ENCODE measurements at regions not wholly inside any gene's neighbourhood (a gene's known extent, or its start where the extent isn't known, plus 50 kb on each side); places are given as distances from the start of the nearest gene placed in this dataset.

DNA sequence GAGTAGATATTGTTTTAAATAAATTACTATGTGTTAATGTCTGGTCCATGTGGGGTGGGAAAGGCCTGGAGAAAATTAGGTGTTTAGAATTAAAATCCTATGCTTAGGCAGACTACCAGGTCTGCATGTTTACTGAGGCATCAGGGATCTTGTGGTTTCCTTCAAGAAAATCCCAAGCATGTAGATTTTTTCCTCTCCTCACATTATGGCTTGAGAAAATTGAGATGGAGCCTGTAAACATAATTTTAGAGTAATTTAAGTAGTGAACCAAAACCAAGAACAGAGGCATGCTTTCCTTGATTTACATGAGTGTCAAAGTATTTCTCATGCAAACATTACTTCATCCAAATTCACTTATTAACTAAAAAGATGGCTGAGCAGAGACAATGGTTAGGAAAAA is 823.7 kb downstream of the AACS start:
- no peak for TF ChIP-seq POLR2A (IDR thresholded peaks at IDR 0.05)
- TF ChIP-seq, protein P1, sequence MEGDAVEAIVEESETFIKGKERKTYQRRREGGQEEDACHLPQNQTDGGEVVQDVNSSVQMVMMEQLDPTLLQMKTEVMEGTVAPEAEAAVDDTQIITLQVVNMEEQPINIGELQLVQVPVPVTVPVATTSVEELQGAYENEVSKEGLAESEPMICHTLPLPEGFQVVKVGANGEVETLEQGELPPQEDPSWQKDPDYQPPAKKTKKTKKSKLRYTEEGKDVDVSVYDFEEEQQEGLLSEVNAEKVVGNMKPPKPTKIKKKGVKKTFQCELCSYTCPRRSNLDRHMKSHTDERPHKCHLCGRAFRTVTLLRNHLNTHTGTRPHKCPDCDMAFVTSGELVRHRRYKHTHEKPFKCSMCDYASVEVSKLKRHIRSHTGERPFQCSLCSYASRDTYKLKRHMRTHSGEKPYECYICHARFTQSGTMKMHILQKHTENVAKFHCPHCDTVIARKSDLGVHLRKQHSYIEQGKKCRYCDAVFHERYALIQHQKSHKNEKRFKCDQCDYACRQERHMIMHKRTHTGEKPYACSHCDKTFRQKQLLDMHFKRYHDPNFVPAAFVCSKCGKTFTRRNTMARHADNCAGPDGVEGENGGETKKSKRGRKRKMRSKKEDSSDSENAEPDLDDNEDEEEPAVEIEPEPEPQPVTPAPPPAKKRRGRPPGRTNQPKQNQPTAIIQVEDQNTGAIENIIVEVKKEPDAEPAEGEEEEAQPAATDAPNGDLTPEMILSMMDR (IDR thresholded peaks at IDR 0.05) = no peak

All from stomach (tissue), 4 donors.